GM12878 (cell line): ENCODE measurements at regions not wholly inside any gene's neighbourhood (a gene's known extent, or its start where the extent isn't known, plus 50 kb on each side); places are given as distances from the start of the nearest gene placed in this dataset.

Source experiments
- LARP7 ChIP-seq: fragments of 450-650 bp; IDR thresholded peaks from 2 replicates; pipeline ENCODE4 v1.6.1; 2017; ENCODE audit warnings: mild to moderate bottlenecking
- NR2C2 ChIP-seq: IDR thresholded peaks from 2 replicates; pipeline ENCODE4 v1.6.1; 2011; ENCODE audit warnings: borderline replicate concordance, low read depth; ENCODE audit not compliant: control insufficient read depth, insufficient read length
- RAD21 ChIP-seq: IDR thresholded peaks from 2 replicates; pipeline ENCODE4 v1.6.1; 2011; ENCODE audit warnings: mild to moderate bottlenecking, low read depth, low read length, moderate library complexity; ENCODE audit not compliant: insufficient read depth
- TF ChIP-seq, protein P1 (sequence below), 3 experiments: IDR thresholded peaks in 2 of 3; conservative IDR thresholded peaks in 1 of 3; 2 replicates each; pipeline ENCODE4 v1.5.1; 2011; ENCODE audit warnings: low read depth in 3 of 3, low read length in 3 of 3, mild to moderate bottlenecking in 3 of 3, control low read depth in 2 of 3, moderate library complexity in 2 of 3, inconsistent platforms in 1 of 3, mixed read lengths in 1 of 3; ENCODE audit not compliant: control insufficient read depth in 2 of 3, insufficient read depth in 1 of 3; ENCODE audit errors: extremely low read depth in 1 of 3

- TF ChIP-seq, protein P1, sequence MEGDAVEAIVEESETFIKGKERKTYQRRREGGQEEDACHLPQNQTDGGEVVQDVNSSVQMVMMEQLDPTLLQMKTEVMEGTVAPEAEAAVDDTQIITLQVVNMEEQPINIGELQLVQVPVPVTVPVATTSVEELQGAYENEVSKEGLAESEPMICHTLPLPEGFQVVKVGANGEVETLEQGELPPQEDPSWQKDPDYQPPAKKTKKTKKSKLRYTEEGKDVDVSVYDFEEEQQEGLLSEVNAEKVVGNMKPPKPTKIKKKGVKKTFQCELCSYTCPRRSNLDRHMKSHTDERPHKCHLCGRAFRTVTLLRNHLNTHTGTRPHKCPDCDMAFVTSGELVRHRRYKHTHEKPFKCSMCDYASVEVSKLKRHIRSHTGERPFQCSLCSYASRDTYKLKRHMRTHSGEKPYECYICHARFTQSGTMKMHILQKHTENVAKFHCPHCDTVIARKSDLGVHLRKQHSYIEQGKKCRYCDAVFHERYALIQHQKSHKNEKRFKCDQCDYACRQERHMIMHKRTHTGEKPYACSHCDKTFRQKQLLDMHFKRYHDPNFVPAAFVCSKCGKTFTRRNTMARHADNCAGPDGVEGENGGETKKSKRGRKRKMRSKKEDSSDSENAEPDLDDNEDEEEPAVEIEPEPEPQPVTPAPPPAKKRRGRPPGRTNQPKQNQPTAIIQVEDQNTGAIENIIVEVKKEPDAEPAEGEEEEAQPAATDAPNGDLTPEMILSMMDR (IDR thresholded peaks at IDR 0.05 in 2 of 3, conservative IDR thresholded peaks at IDR 0.05 in 1 of 3; ENCODE audit: control insufficient read depth in 2 of 3, extremely low read depth in 1 of 3, insufficient read depth in 1 of 3, low read depth in 3 of 3, low read length in 3 of 3), result no peak
- no peak for TF ChIP-seq RAD21
- no peak for TF ChIP-seq LARP7
- no peak for TF ChIP-seq NR2C2
These were observed 227.3 kb upstream of the CSF3R start for GRCh38 chr1:36709869-36710481.
